ENCODE measurements at regions not wholly inside any gene's neighbourhood (a gene's known extent, or its start where the extent isn't known, plus 50 kb on each side); places are given as distances from the start of the nearest gene placed in this dataset.

- TF ChIP-seq CTCF (conservative IDR thresholded peaks at IDR 0.05), result no peak
- no peak for TF ChIP-seq ZFX (IDR thresholded peaks at IDR 0.05)
These were observed 199.5 kb upstream of the CNR1 start for GRCh38 chr6:88365656-88366055.
